Lung (tissue), 11 donors: ENCODE measurements at regions not wholly inside any gene's neighbourhood (a gene's known extent, or its start where the extent isn't known, plus 50 kb on each side); places are given as distances from the start of the nearest gene placed in this dataset.

ENCODE experiments used
- ATAC-seq: fragments of 200-7000 bp; cut with Tn5 transposase; one replicate; pipeline ENCODE4 v1.9.1; 2020; ENCODE audit warnings: moderate number of reproducible peaks; ENCODE audit not compliant: insufficient read depth, low FRiP score
- DNase-seq, 3 donors: peaks; one replicate each; pipeline ENCODE4 v3.0.0-alpha.2; 2013 to 2017
- H3K27ac ChIP-seq, 2 donors: one replicate each; pipeline ENCODE4 v1.5.1; 2013; ENCODE audit warnings: mild to moderate bottlenecking in 2 of 2, moderate library complexity in 2 of 2, control low read depth in 1 of 2, inconsistent platforms in 1 of 2, low read depth in 1 of 2, low read length in 1 of 2
- H3K27me3 ChIP-seq, 3 donors: one replicate each; pipeline ENCODE4 v1.5.1; 2013; ENCODE audit warnings: low read length in 2 of 3; ENCODE audit not compliant: control insufficient read depth in 3 of 3, insufficient read depth in 3 of 3
- H3K36me3 ChIP-seq, 4 donors: one replicate each; pipeline ENCODE4 v1.5.1; 2013; ENCODE audit warnings: low read length in 4 of 4, mild to moderate bottlenecking in 1 of 4, moderate library complexity in 1 of 4; ENCODE audit not compliant: control insufficient read depth in 4 of 4, insufficient read depth in 4 of 4
- H3K4me1 ChIP-seq, 5 donors: one replicate each; pipeline ENCODE4 v1.5.1; 2013; ENCODE audit warnings: low read length in 5 of 5, mild to moderate bottlenecking in 2 of 5, moderate library complexity in 1 of 5; ENCODE audit not compliant: control insufficient read depth in 5 of 5, insufficient read depth in 5 of 5
- H3K4me3 ChIP-seq: one replicate; pipeline ENCODE4 v1.5.1; 2013; ENCODE audit warnings: mild to moderate bottlenecking, control low read depth, moderate library complexity
- H3K9ac ChIP-seq, 2 donors: one replicate each; pipeline ENCODE4 v1.5.1; 2013; ENCODE audit warnings: low read length in 2 of 2, control low read depth in 1 of 2; ENCODE audit not compliant: insufficient read depth in 1 of 2
- H3K9me3 ChIP-seq, 4 donors: one replicate each; pipeline ENCODE4 v1.5.1; 2013; ENCODE audit warnings: low read length in 3 of 4, mild to moderate bottlenecking in 1 of 4, moderate library complexity in 1 of 4; ENCODE audit not compliant: control insufficient read depth in 4 of 4, insufficient read depth in 3 of 4
- CTCF ChIP-seq: IDR thresholded peaks from 2 replicates; pipeline ENCODE4 v1.5.1; 2012; ENCODE audit warnings: mild to moderate bottlenecking; ENCODE audit errors: control extremely low read depth, extremely low read depth
- WGBS, 2 donors: extraction: QIAGEN DNeasy Blood & Tissue Kit; methylation state at CpG; one replicate each; pipeline ENCODE4 v1.1.7; 2013; 5-methylcytosine and 5-hydroxymethylcytosine counted together
- donor health status: control.
- donor health status: control.
- donor health status: Bipolar disorder and iron deficiency.
- donor health status: healthy.
- donor health status: DM: yes; HTN: yes; CAD: no.

GRCh38 chr12:78562368-78563205, 302.0 kb upstream of the SYT1 start:
- DNase-seq (peak in 1 of 3 donors; percentile 6), ATAC-seq (no peak)
- WGBS, 2 donors: 62 to 71% methylated on average over 2 of the region's 2 CpGs
- H3K4me3 ChIP-seq: no peak overlapping the region
- H3K27ac ChIP-seq: no peak overlapping the region
- no peak overlapping the region for H3K9ac ChIP-seq
- H3K9me3 ChIP-seq: no peaks in the 10 kb centered on the region
- no peak for TF ChIP-seq CTCF
- H3K4me1 ChIP-seq: peaks cover 0 to 3% (median 0%) of the 10 kb centered on the region in 5 donors
- H3K36me3 ChIP-seq: no peaks in the 10 kb centered on the region
- no peaks in the 10 kb centered on the region for H3K27me3 ChIP-seq

GRCh38 chr12:78563826-78564225, 300.7 kb upstream of the SYT1 start:
- no peak for DNase-seq
- WGBS, 2 donors: 85 to 88% methylated on average over 3 of the region's 3 CpGs
- H3K36me3 ChIP-seq: no peaks in the 10 kb centered on the region
- H3K4me1 ChIP-seq: peaks cover 0 to under 1% (median 0%) of the 10 kb centered on the region in 5 donors
- no peak overlapping the region for H3K27ac ChIP-seq
- no peaks in the 10 kb centered on the region for H3K27me3 ChIP-seq
- no peaks in the 10 kb centered on the region for H3K9me3 ChIP-seq
- H3K4me3 ChIP-seq: no peak overlapping the region
- H3K9ac ChIP-seq: no peak overlapping the region
- TF ChIP-seq CTCF: no peak
- ATAC-seq: no peak

GRCh38 chr12:78566456-78566855, 298.1 kb upstream of the SYT1 start:
- Histone ChIP-seq H3K4me1 (no peaks in the 10 kb centered on the region), H3K9me3 (no peaks in the 10 kb centered on the region), H3K27me3 (no peaks in the 10 kb centered on the region), H3K4me3 (no peak overlapping the region), H3K36me3 (no peaks in the 10 kb centered on the region), H3K9ac (no peak overlapping the region), H3K27ac (no peak overlapping the region)
- DNase-seq: no peak
- ATAC-seq: no peak
- 70 to 77% methylated on average over 3 of the region's 3 CpGs for WGBS, 2 donors
- TF ChIP-seq CTCF: no peak
